ENCODE measurements at regions not wholly inside any gene's neighbourhood (a gene's known extent, or its start where the extent isn't known, plus 50 kb on each side); places are given as distances from the start of the nearest gene placed in this dataset.

DNA sequence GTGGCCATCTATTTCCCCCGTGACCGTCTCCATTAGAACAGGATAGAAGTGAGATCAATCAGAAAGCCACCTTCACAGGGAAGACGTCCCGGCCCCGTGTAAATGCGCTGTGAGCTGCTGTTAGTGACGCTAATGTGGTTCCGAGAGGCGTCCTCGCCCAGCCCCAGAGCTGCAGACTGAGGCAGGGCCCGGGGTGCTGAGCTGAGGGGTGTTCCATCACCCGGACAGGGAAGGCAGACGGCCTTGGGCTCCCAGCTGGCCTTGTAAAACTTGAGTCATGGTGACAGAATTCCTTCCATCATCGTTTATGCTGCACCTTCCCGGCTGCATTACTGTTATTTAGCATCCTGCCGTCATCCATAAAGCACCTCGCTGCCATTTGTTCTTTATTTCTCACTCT is 195.3 kb upstream of the CTBP2 start:
- dilution Hi-C loops (cut with MboI; ENCODE audit: extremely low pct_ligation_motif_present, low sequenced_read_pairs) = no loop called here
- Histone ChIP-seq H2AFZ (ENCODE audit: low read depth, low read length) (no peak overlapping the region), H3K27me3 (ENCODE audit: control insufficient read depth in 2 of 2, insufficient read depth in 2 of 2, low read length in 2 of 2) (peaks cover 4 to 7% of the 10 kb centered on the region in 2 experiments), H3K79me2 (ENCODE audit: control insufficient read depth, insufficient read depth, low read length) (no peaks in the 10 kb centered on the region), H3K27ac (ENCODE audit: insufficient read depth, low read depth, low read length) (no peak overlapping the region), H3K36me3 (ENCODE audit: control insufficient read depth in 2 of 2, extremely low read depth in 1 of 2, insufficient read depth in 2 of 2, low read length in 2 of 2) (no peaks in the 10 kb centered on the region), H3K4me1 (ENCODE audit: control insufficient read depth, extremely low read depth, insufficient read depth, low read length) (no peaks in the 10 kb centered on the region), H3K4me2 (ENCODE audit: insufficient read depth, low read length) (no peak overlapping the region), H3K9me1 (replicated peaks; ENCODE audit: control insufficient read depth, extremely low read depth, insufficient read depth, low read length) (no peaks in the 10 kb centered on the region), H3K9me3 (replicated peaks; ENCODE audit: control insufficient read depth, insufficient read depth, low read length) (no peaks in the 10 kb centered on the region), H3K4me3 (replicated peaks in 1 of 3; ENCODE audit: insufficient read depth in 1 of 3, low read depth in 1 of 3, low read length in 3 of 3) (no peak overlapping the region), H4K20me1 (replicated peaks; ENCODE audit: control insufficient read depth, extremely low read depth, insufficient read depth, low read length) (no peaks in the 10 kb centered on the region), H3K9ac (replicated peaks; ENCODE audit: extremely low read depth, insufficient read depth, low read length) (no peak overlapping the region)
- ChIA-PET CTCF (interaction anchor here (1.6 kb wide), 2 partner anchors 11 to 45 kb away, joined by 3 to 4 read pairs; no protein-coding TSS in a partner anchor), POLR2A (no interaction called here)
- BruUV-seq (replicated peaks) = no TSS peak
- DNase-seq (ENCODE audit: low read depth, low spot score) (no peak), FAIRE-seq (no peak)
- TF ChIP-seq POLR2A (IDR thresholded peaks at IDR 0.05; ENCODE audit: low read depth, low read length) (no peak), POLR2AphosphoS5 (IDR thresholded peaks at IDR 0.05; ENCODE audit: insufficient read depth, low read depth, low read length) (no peak), EZH2 (IDR thresholded peaks at IDR 0.05; ENCODE audit: borderline replicate concordance, low read depth, low read length, severe bottlenecking) (no peak), MAX (IDR thresholded peaks at IDR 0.05; ENCODE audit: insufficient read depth, insufficient read length) (no peak), JUN (IDR thresholded peaks at IDR 0.05; ENCODE audit: borderline replicate concordance, insufficient read depth, insufficient read length, low read depth) (no peak), FOS (IDR thresholded peaks at IDR 0.05; ENCODE audit: borderline replicate concordance, insufficient read depth, low read length) (no peak), GATA2 (IDR thresholded peaks at IDR 0.05; ENCODE audit: insufficient read depth, insufficient read length, low read depth, low read length) (no peak), MYC (IDR thresholded peaks at IDR 0.05; ENCODE audit: low read depth, low read length) (no peak)
- intact Hi-C loops (cut with micrococcal nuclease) = no loop called here

DNA sequence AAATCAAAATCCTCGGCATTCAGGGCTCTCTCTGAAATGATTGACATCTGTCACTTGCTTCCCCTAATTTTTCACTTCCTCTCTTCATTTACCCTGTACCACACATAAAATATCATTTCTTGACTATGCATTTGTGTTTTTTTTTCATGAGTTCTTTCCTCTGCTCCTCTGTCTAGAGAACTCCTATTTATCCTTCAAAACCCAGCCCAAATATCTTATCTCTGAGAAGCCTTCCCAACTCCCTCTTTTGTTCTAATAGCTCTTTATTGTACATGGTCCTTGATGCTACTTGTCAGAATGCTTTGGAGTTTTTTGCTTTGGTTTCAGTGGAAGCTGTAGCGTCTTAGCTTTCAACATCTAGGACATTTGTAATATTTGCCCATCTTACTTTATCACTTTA is 190.2 kb upstream of the CTBP2 start:
- no peaks in the 10 kb centered on the region for H3K9me3 ChIP-seq (replicated peaks; ENCODE audit: control insufficient read depth, insufficient read depth, low read length)
- TF ChIP-seq GATA2 (IDR thresholded peaks at IDR 0.05; ENCODE audit: insufficient read depth, insufficient read length, low read depth, low read length) = no peak
- TF ChIP-seq MYC (IDR thresholded peaks at IDR 0.05; ENCODE audit: low read depth, low read length) = no peak
- no peak for TF ChIP-seq EZH2 (IDR thresholded peaks at IDR 0.05; ENCODE audit: borderline replicate concordance, low read depth, low read length, severe bottlenecking)
- TF ChIP-seq JUN (IDR thresholded peaks at IDR 0.05; ENCODE audit: borderline replicate concordance, insufficient read depth, insufficient read length, low read depth) = no peak
- TF ChIP-seq POLR2AphosphoS5 (IDR thresholded peaks at IDR 0.05; ENCODE audit: insufficient read depth, low read depth, low read length) = no peak
- TF ChIP-seq, protein P1, sequence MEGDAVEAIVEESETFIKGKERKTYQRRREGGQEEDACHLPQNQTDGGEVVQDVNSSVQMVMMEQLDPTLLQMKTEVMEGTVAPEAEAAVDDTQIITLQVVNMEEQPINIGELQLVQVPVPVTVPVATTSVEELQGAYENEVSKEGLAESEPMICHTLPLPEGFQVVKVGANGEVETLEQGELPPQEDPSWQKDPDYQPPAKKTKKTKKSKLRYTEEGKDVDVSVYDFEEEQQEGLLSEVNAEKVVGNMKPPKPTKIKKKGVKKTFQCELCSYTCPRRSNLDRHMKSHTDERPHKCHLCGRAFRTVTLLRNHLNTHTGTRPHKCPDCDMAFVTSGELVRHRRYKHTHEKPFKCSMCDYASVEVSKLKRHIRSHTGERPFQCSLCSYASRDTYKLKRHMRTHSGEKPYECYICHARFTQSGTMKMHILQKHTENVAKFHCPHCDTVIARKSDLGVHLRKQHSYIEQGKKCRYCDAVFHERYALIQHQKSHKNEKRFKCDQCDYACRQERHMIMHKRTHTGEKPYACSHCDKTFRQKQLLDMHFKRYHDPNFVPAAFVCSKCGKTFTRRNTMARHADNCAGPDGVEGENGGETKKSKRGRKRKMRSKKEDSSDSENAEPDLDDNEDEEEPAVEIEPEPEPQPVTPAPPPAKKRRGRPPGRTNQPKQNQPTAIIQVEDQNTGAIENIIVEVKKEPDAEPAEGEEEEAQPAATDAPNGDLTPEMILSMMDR (IDR thresholded peaks at IDR 0.05; ENCODE audit: extremely low read depth in 1 of 2, insufficient read depth in 1 of 2, low read depth in 1 of 2, low read length in 2 of 2) = no peak
- TF ChIP-seq POLR2A (IDR thresholded peaks at IDR 0.05; ENCODE audit: low read depth, low read length) = no peak
- TF ChIP-seq MAX (IDR thresholded peaks at IDR 0.05; ENCODE audit: insufficient read depth, insufficient read length) = no peak
- TF ChIP-seq FOS (IDR thresholded peaks at IDR 0.05; ENCODE audit: borderline replicate concordance, insufficient read depth, low read length) = no peak
- no peaks in the 10 kb centered on the region for H4K20me1 ChIP-seq (replicated peaks; ENCODE audit: control insufficient read depth, extremely low read depth, insufficient read depth, low read length)
- H3K4me3 ChIP-seq (replicated peaks in 1 of 3; ENCODE audit: insufficient read depth in 1 of 3, low read depth in 1 of 3, low read length in 3 of 3) = no peak overlapping the region
- CTCF ChIA-PET = interaction anchor here (1.0 to 1.6 kb wide), 2 partner anchors 9 to 176 kb away, joined by 3 read pairs; no protein-coding TSS in a partner anchor
- H2AFZ ChIP-seq (ENCODE audit: low read depth, low read length) = no peak overlapping the region
- no peak overlapping the region for H3K9ac ChIP-seq (replicated peaks; ENCODE audit: extremely low read depth, insufficient read depth, low read length)
- H3K4me1 ChIP-seq (ENCODE audit: control insufficient read depth, extremely low read depth, insufficient read depth, low read length) = no peaks in the 10 kb centered on the region
- H3K27me3 ChIP-seq (ENCODE audit: control insufficient read depth in 2 of 2, insufficient read depth in 2 of 2, low read length in 2 of 2) = peaks cover 8 to 12% of the 10 kb centered on the region in 2 experiments
- intact Hi-C loops (cut with micrococcal nuclease) = no loop called here
- H3K27ac ChIP-seq (ENCODE audit: insufficient read depth, low read depth, low read length) = no peak overlapping the region
- no peaks in the 10 kb centered on the region for H3K36me3 ChIP-seq (ENCODE audit: control insufficient read depth in 2 of 2, extremely low read depth in 1 of 2, insufficient read depth in 2 of 2, low read length in 2 of 2)
- POLR2A ChIA-PET = no interaction called here
- H3K9me1 ChIP-seq (replicated peaks; ENCODE audit: control insufficient read depth, extremely low read depth, insufficient read depth, low read length) = no peaks in the 10 kb centered on the region
- FAIRE-seq (no peak), DNase-seq (ENCODE audit: low read depth, low spot score) (no peak)
- dilution Hi-C loops (cut with MboI; ENCODE audit: extremely low pct_ligation_motif_present, low sequenced_read_pairs) = no loop called here
- H3K4me2 ChIP-seq (ENCODE audit: insufficient read depth, low read length) = no peak overlapping the region
- H3K79me2 ChIP-seq (ENCODE audit: control insufficient read depth, insufficient read depth, low read length) = no peaks in the 10 kb centered on the region
- BruUV-seq (replicated peaks) = no TSS peak
